KG1 (cell line): ENCODE measurements at regions not wholly inside any gene's neighbourhood (a gene's known extent, or its start where the extent isn't known, plus 50 kb on each side); places are given as distances from the start of the nearest gene placed in this dataset.

ENCODE experiments used
- DNase-seq: peaks from one replicate; lab custom pipeline; 2025; lab: John Stamatoyannopoulos, UW

DNA sequence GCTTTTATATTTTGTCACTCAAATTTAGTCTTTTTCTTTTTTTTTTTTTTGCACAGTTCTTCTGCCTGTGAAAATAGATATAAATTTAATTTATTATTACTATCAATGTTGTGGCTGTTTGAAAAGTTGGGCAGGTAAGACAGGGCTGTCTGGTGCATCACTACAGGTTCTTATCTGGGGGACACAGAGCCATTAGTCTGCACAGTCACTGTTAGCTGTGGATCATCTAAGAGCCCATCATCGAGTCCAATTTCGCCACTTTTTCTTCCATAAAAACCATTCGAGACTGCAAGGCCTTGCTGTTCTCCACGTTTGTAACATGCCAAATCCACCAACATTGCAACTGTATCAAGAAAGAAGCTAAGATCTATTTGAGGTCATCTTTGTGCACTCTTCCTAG is 325.6 kb upstream of the UMPS start:
- DNase-seq: no peak

DNA sequence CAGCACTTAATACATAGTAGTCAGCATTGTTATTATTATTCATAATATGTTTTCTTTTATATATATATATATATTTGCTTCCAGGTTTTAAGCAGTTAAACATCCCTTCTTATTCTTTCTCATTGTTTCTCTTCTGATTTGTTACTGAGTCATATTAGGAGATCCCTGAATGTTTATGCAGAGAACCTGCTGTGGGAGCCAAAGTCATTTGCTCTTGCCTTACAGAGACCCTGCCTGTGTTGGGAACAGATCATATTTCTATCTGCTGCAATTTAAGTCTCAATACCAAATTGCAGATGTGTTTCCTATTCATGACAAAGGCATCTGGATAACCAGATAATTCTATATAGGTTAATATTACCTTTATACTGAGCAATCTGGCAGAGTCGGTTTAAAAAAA is 323.0 kb upstream of the UMPS start:
- DNase-seq: no peak

DNA sequence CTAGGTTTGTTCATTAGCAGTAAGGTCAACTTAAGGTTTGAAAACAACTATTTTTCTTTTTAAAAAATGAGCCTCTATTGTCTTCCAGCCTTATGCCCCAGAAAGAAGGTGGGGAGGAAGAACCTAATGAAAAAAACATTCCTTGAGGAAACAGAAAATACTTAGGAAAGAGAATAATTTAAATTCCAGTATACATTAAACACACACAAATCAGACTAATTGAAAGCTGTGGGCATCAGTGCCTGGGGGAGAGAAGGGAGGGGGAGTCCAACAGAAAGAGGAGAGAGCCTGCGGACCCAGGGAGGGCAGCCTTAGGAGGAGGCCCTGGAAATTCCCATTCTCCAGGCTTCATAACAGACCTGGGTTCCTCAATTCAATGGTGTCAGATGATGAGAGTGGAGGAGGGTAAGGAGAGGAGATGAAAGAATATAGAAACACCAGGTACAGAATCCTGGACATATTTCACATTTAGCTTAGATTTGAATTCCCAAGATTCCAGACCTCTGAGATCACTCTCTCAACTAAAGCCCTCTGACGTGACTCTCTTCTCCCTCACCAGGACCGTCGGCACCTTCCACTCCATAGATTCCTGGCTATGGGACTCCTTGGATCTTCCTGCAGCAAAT is 320.5 kb upstream of the UMPS start:
- DNase-seq: no peak

DNA sequence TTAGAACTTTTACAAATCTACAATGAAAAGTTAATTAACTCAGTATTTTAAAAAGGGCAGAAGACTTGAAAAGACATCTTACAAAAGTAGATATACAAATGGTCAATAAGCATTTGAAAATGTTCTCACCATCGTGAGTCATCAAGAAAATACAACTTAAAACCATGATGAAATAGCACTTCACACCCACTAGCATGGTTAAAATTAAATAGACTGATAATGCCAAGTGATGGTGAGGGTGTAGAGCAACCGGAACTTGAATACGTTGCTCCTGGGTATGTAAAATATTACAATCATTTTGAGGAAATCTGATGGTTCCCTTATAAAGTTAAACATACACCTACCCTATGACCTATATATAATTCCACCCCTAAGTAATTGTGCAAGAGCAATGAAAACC is 319.8 kb upstream of the UMPS start:
- DNase-seq: no peak

DNA sequence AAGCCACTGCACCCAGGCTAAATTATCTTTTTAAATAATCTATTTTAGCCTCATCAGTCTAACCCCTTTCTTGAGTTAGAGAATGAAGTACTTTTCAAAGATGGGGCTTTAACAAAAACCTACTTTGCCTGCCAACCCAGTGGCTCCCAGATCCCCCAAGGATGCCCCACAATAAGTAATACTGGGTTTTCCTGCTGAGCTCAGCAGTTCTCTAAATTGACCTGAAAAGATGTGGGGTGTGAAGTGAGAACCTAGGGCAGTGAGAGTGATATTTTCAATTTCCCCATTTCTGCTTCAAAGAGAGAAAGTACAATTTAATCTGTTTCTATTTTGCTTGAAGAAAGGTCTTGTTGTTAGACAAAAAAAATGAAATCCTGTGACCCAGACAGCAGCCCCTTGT is 318.5 kb upstream of the UMPS start:
- DNase-seq: no peak

DNA sequence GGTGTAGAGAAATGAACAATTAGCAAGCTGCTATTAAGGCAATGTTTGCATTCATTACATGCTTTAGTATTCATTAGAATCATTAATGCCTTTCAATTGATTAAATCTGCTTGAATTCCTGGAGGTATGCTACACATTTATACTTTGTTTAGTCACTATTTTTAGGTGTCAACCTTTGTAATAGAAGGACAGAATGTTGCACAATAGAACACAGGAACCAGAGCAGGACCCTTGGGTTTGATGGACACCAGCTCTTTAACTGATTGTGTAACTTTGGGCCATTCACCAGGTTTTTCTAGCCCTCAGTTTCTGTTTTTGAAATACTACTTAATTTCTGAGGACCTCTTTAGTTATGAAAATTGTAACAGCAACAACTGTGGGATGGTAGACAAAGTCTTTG is 317.6 kb upstream of the UMPS start:
- no peak for DNase-seq

DNA sequence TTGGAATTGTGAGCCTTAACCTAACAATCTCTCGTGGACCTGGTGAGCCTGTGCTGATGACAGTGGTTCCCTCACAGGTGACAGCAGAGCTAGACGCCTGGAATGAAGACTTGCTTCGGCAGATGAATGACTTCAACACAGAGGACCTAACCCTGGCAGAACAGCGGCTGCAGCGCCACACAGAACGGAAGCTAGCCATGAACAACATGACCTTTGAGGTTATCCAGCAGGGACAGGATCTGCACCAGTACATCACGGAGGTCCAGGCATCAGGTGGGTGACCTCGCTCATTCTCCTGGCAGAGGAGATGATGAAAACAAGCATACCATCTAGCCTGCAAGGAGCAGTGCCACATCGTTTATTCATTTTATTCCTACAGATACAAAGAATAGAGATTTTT is 316.9 kb upstream of the UMPS start:
- no peak for DNase-seq

DNA sequence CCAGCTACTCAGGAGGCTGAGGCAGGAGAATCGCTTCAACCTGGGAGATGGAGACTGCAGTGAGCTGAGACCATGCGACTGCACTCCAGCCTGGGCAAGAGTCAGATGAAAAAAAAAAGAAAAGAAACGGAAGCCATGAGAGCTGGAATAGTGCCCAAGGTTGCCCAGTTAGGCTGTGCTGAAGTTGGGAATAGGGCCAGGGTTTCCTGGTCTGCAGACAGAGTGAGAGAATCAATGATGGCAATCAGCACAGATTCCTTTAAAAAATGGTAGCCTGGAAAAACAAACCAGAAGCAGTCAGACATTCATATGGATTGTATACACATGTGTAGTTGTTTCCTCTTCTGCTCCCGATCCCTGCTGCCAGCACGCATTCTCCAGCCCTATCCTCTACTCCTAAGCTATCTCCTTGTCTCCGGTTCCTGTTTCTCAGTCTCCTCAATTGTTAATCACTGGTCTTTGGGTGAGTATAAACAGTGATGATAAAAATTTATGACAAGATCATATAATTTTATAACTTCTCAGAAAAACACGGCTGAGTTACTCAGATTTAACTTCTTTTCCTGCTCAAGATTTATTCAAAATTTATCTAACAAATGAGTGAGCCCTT is 316.2 kb upstream of the UMPS start:
- no peak for DNase-seq

DNA sequence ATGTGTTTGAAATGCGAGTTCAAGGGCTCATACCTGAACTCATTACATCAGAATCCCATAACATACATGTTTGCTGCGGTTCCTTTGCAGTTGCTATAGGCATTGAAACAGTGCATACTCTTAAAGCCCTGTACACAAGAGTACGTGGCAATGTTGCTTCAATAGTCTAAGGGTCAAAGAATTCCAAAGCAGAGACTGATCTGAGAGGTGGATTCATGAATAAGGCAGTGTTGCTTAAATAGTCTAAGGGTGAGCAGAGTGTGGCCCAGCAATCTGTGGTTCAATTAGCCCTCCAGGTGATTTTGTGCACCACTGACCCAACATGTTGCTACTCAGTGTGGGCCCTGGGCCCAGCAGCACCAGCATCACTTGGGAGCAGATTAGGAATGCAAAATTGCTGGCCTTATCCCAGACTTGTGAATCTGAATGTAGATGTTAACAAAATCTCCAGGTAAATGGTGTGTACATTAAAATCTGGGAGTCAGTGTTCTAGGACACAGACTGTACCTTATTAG is 314.7 kb upstream of the UMPS start:
- DNase-seq: no peak

DNA sequence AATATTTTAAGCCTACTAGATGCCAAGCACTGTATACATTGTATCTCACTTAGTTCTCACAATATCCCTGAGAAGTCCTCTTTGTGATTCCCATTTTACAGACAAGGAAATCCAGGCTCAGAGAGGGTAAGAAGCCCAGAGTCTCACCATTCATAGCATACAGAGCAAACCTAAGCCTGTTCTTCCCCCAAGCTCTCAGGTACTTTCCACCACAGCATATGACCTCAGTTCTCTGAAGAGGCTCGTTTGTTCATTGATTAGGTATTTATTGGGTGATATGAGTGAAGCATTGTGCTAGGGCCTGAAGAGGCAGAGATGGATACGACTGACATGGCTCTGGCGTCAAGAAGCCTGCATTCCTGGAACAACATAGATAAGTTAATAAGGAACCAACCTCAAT is 310.9 kb upstream of the UMPS start:
- no peak for DNase-seq

DNA sequence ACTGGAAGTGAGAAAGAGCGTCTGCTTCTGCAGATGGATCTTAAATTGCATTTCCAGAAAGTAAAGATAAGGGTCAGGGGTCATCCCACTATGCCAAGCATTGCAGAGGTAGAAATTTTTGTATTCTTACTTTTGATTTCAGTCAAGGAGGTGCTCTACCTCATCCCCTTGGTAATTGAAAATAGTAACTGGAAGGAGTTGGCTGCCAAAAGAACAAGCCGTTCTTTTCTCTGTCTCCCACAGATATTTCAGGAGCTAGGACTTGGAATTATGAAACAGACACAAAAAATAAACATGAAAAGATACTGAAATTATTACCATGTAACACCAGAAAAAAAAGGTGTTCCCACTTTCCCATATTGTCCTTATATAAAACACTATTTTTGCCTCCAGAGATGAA is 309.9 kb upstream of the UMPS start:
- no peak for DNase-seq

DNA sequence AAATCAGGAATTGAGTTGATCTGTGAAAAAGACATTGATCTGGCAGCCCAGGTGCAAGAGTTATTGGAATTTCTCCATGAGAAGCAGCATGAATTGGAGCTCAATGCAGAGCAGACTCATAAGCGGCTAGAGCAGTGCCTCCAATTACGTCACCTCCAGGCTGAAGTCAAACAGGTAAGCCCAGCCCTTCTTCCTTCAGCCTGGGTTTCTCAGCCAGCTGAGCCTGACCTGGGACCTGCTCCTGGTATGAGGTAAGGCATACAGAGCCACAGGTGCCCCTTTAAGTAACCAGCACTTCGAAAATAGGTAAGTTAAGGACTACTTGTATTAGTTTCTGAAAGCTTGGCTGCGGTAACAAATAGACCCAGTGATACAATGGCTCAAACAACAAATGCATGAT is 307.4 kb upstream of the UMPS start:
- no peak for DNase-seq

DNA sequence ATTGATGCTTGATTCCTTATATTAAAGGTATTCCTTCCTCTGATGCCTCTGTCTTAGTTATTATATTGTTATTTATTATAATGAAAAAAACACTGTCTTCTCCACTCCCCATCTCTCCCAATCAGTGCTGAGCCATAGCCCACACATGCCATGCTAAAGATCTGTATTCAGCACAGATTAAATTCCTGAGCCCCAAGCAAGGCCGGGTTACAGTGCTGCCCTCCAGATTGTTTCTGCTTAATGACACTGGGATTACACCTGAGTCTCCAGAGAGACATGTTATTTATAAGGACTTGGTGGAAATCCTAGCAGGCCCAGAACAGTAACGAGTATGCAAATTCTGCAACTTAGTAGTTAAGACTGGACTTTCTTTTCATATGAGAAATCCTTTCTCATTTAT is 305.9 kb upstream of the UMPS start:
- no peak for DNase-seq

DNA sequence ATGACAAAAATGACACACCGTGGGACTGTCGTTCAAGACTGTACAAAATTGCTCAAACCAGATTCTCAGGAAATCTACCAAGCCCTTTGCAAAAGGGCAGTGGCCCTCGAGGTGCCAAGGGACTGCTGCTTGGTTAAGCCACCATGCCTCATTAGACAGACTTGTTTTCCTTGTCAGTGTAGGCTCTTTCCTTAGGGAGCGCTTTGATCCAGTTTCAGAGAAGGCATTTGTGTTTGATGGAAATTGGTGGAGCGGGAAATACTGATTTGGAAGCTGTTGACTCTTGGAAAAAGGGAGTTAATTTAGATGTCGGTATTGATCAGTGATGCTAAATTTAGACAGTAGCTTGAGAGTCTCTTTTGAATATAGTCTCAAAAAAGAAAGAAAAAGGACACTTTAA is 304.3 kb upstream of the UMPS start:
- no peak for DNase-seq

DNA sequence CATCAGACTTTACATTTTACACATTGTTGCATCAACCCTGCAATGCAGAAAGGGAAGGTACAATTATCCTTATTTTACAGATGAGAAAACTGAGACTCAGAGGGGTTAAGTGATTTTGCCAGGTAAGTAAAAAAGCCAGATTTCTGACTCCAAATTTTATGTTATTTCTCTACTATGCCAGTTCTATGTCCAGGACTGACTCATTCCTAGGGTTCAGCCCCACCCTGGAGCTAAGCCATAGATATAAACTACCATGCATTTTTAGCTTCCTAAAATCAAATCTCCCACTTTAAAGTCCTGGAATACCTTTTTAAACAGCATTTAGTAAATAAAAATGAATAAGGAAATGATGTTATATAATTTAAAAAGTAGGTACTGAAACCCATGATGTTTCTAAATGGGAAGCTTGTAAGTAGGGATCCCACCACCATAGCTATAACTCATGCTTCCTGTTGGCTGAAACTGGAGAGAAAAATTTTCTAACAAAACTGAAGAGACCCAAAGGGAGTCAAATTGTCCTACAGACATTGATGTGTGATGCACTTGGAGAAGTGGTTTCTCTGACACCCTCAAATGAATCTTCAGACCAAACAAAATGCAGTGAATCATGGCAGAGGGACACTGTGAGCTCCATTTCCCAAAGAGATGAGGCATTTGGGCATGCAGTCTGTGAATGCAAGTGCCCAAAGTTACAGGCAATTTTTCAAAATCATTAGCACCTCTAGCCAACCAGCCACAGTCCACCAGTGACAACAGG is 301.7 kb upstream of the UMPS start:
- no peak for DNase-seq

DNA sequence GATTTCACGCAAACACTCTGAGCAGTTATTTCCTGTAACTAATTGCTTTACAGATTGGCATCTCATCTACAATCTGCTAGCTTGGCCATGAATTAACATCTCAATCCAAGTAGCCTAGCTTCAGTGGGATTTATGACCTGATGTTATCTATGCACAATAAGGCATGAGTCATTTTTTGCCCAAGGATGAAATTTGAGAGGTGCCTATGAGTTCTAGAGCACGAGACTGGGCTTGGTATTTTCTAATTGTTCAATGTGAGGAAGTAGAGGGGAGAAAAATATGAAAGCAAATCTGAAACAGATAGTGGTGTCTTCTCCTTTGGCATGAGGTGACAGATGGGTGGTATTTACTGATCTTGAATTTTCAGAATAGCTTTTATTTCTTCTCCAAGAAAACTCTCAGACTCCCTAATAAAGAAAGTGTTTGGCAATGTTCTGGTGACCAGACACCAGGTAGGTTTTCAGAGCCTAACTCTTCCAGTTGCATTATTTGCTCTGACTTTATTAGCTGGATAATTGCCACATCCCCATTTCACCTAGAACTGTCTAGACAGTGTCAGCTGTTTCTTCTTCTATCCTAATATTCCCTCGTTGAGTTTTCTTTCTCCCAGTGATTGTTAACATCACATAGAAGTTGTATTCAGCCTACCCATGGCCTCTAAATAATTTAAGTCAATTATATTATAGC is 301.0 kb upstream of the UMPS start:
- no peak for DNase-seq

DNA sequence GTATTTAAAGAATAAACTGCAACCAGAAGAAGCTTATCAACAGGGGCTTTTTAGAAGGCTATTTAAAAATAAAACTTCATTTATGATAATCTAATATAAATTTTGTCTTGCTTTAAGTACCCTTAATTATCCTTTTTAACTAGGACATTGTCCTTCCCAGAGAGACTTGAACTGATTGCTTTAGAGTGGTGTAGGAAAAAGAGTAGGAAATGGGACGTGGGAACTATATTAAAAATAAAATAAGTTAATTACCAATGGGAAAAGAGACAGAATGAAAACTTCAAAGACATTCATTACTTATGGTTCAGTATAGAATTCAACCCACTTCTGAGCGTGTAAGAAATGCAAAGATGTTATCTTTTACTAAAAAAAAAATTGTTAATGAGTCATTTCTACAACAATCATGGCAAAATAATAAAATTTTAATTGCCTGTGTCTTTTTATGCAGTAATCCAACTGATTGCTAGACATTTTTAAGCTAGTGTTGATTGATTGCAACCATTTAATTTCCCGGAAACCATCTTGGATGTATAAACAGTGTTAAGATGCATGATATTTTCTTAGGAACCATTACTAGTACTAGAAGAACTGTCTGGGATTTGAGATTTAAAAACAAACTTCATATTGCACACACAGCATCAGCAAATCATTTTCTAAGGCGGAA is 298.8 kb upstream of the UMPS start:
- DNase-seq: no peak

DNA sequence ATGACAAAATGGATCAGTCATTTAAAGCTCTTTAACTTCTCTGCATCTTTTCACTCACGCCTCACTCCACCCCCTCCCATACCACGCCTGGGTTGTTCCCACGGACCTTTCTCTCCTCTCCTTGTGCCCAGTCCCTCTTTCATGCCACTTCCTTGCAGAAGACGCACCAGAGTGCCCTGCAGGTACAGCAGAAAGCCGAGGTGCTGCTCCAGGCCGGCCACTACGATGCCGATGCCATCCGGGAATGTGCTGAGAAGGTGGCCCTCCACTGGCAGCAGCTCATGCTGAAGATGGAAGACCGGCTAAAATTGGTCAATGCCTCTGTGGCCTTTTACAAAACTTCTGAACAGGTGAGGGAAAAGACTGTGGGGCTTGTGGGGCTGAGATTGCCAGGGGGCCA is 296.1 kb upstream of the UMPS start:
- DNase-seq: no peak

DNA sequence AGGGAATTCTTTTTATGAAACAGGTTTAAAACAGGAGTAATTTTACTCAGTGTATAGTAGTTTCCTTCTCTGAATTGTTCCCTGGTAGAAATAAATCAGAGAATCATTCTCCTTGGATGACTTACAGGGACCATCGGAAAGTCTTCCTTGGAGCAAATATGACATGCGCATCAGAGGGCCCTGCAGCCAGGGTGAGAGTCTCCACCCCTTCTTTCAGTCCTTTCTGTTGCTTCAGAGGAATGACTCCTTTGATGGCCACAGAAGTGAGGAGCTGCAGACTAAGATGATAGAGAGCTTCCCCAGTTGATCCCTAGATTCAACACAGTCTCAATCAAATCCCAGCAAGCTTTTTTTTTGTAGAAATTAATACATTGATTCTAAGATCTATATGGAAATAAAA is 294.8 kb upstream of the UMPS start:
- DNase-seq: no peak

DNA sequence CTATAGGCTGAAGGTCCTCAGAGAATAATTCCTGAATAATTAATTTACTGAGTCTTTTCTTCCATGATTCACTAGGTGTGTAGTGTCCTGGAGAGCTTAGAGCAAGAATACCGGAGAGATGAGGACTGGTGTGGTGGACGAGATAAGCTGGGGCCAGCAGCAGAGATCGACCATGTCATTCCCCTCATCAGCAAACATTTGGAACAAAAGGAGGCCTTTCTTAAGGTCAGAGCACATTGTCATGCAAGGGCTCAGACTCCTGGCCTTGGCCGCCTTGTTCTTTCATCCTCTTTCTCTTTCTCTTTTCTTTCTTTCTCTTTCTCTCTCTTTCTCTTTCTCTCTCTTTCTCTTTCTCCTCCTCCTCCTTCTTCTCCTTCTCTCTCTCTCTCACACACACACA is 291.4 kb upstream of the UMPS start:
- no peak for DNase-seq

DNA sequence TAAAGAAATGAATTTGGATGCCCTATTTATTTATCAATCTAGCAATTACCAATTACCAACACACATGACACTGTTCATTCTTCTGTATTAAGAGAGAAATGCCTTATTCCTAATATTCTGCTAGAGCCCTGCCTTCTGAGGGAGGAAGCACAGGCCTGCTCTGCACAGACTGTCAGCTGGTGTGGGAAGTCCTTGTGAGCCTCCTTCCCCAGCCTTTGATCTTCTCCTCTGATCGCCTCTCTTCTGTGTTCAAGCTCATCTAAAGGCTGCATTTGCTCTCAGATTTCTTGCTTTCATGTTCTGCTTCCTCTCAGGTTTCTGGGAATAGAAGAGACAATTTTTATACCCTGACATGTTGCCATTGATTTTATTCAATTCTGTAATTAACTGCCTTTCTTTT is 290.6 kb upstream of the UMPS start:
- DNase-seq: no peak

DNA sequence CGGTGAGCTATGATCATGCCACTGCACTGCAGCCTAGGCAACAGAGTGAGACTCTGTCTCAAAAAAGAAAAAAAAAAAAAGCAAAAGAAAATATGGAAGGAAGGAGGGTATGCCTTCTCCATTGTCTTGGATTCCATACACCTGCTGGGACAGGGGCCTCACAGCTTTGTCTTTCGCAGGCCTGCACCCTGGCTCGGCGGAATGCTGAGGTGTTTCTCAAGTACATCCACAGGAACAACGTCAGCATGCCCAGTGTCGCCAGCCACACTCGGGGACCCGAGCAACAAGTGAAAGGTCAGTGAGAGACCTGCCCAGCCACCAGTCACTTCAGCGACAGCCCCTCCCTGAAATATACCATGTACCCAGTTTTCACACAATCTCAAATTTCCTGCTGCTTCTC is 288.5 kb upstream of the UMPS start:
- DNase-seq: no peak
